Lung (tissue), 11 donors: ENCODE measurements at regions not wholly inside any gene's neighbourhood (a gene's known extent, or its start where the extent isn't known, plus 50 kb on each side); places are given as distances from the start of the nearest gene placed in this dataset.

Experiments used
- ATAC-seq: fragments of 200-7000 bp; cut with Tn5 transposase; one replicate; pipeline ENCODE4 v1.9.1; 2020; ENCODE audit warnings: moderate number of reproducible peaks; ENCODE audit not compliant: insufficient read depth, low FRiP score
- DNase-seq, 3 donors: peaks; one replicate each; pipeline ENCODE4 v3.0.0-alpha.2; 2013 to 2017
- H3K27ac ChIP-seq, 2 donors: one replicate each; pipeline ENCODE4 v1.5.1; 2013; ENCODE audit warnings: mild to moderate bottlenecking in 2 of 2, moderate library complexity in 2 of 2, control low read depth in 1 of 2, inconsistent platforms in 1 of 2, low read depth in 1 of 2, low read length in 1 of 2
- H3K27me3 ChIP-seq, 3 donors: one replicate each; pipeline ENCODE4 v1.5.1; 2013; ENCODE audit warnings: low read length in 2 of 3; ENCODE audit not compliant: control insufficient read depth in 3 of 3, insufficient read depth in 3 of 3
- H3K36me3 ChIP-seq, 4 donors: one replicate each; pipeline ENCODE4 v1.5.1; 2013; ENCODE audit warnings: low read length in 4 of 4, mild to moderate bottlenecking in 1 of 4, moderate library complexity in 1 of 4; ENCODE audit not compliant: control insufficient read depth in 4 of 4, insufficient read depth in 4 of 4
- H3K4me1 ChIP-seq, 5 donors: one replicate each; pipeline ENCODE4 v1.5.1; 2013; ENCODE audit warnings: low read length in 5 of 5, mild to moderate bottlenecking in 2 of 5, moderate library complexity in 1 of 5; ENCODE audit not compliant: control insufficient read depth in 5 of 5, insufficient read depth in 5 of 5
- H3K4me3 ChIP-seq: one replicate; pipeline ENCODE4 v1.5.1; 2013; ENCODE audit warnings: mild to moderate bottlenecking, control low read depth, moderate library complexity
- H3K9ac ChIP-seq, 2 donors: one replicate each; pipeline ENCODE4 v1.5.1; 2013; ENCODE audit warnings: low read length in 2 of 2, control low read depth in 1 of 2; ENCODE audit not compliant: insufficient read depth in 1 of 2
- H3K9me3 ChIP-seq, 4 donors: one replicate each; pipeline ENCODE4 v1.5.1; 2013; ENCODE audit warnings: low read length in 3 of 4, mild to moderate bottlenecking in 1 of 4, moderate library complexity in 1 of 4; ENCODE audit not compliant: control insufficient read depth in 4 of 4, insufficient read depth in 3 of 4
- CTCF ChIP-seq: IDR thresholded peaks from 2 replicates; pipeline ENCODE4 v1.5.1; 2012; ENCODE audit warnings: mild to moderate bottlenecking; ENCODE audit errors: control extremely low read depth, extremely low read depth
- WGBS, 2 donors: extraction: QIAGEN DNeasy Blood & Tissue Kit; methylation state at CpG; one replicate each; pipeline ENCODE4 v1.1.7; 2013; 5-methylcytosine and 5-hydroxymethylcytosine counted together
- donor health status: control.
- donor health status: control.
- donor health status: Bipolar disorder and iron deficiency.
- donor health status: healthy.
- donor health status: DM: yes; HTN: yes; CAD: no.

GRCh38 chr6:6479785-6480184, 108.7 kb upstream of the LY86 start:
- ATAC-seq, result no peak
- H3K9ac ChIP-seq, result no peak overlapping the region
- H3K4me3 ChIP-seq, result no peak overlapping the region
- H3K9me3 ChIP-seq, result peaks cover 0 to 3% (median 0%) of the 10 kb centered on the region in 4 donors
- H3K4me1 ChIP-seq, result no peaks in the 10 kb centered on the region
- H3K27me3 ChIP-seq, result no peaks in the 10 kb centered on the region
- no peak for DNase-seq
- TF ChIP-seq CTCF, result no peak
- no peak overlapping the region for H3K27ac ChIP-seq
- 76% methylated on average over 6 of the region's 6 CpGs for WGBS, 2 donors
- H3K36me3 ChIP-seq, result no peaks in the 10 kb centered on the region

GRCh38 chr6:6482256-6482655, 106.3 kb upstream of the LY86 start:
- no peak overlapping the region for H3K4me3 ChIP-seq
- no peaks in the 10 kb centered on the region for H3K4me1 ChIP-seq
- H3K27me3 ChIP-seq, result no peaks in the 10 kb centered on the region
- TF ChIP-seq CTCF, result no peak
- H3K27ac ChIP-seq, result no peak overlapping the region
- DNase-seq (no peak), ATAC-seq (no peak)
- peaks cover 0 to 2% (median 0%) of the 10 kb centered on the region in 4 donors for H3K9me3 ChIP-seq
- H3K36me3 ChIP-seq, result no peaks in the 10 kb centered on the region
- H3K9ac ChIP-seq, result no peak overlapping the region
- WGBS, 2 donors, result 88 to 92% methylated on average over 5 of the region's 5 CpGs

- no peaks in the 10 kb centered on the region for H3K27me3 ChIP-seq
- H3K27ac ChIP-seq, result no peak overlapping the region
- H3K4me3 ChIP-seq, result no peak overlapping the region
- DNase-seq (no peak), ATAC-seq (no peak)
- peaks cover 0 to 2% (median 0%) of the 10 kb centered on the region in 4 donors for H3K9me3 ChIP-seq
- WGBS, 2 donors, result 46 to 98% methylated on average over 2 of the region's 2 CpGs
- no peaks in the 10 kb centered on the region for H3K4me1 ChIP-seq
- no peak for TF ChIP-seq CTCF
- no peaks in the 10 kb centered on the region for H3K36me3 ChIP-seq
- no peak overlapping the region for H3K9ac ChIP-seq
Measured at GRCh38 chr6:6483168-6483567, 105.4 kb upstream of the LY86 start.

- no peak for TF ChIP-seq CTCF
- DNase-seq (no peak), ATAC-seq (no peak)
- H3K9ac ChIP-seq, result no peak overlapping the region
- WGBS, 2 donors, result 85 to 91% methylated on average over 2 of the region's 2 CpGs
- H3K4me3 ChIP-seq, result no peak overlapping the region
- peaks cover 0 to 2% (median 0%) of the 10 kb centered on the region in 4 donors for H3K9me3 ChIP-seq
- H3K27ac ChIP-seq, result no peak overlapping the region
- H3K27me3 ChIP-seq, result no peaks in the 10 kb centered on the region
- H3K36me3 ChIP-seq, result no peaks in the 10 kb centered on the region
- H3K4me1 ChIP-seq, result no peaks in the 10 kb centered on the region
Measured at GRCh38 chr6:6483733-6484132, 104.8 kb upstream of the LY86 start.
